HEK293 (cell line): ENCODE measurements at regions not wholly inside any gene's neighbourhood (a gene's known extent, or its start where the extent isn't known, plus 50 kb on each side); places are given as distances from the start of the nearest gene placed in this dataset.

Experiments used
- CTCF ChIP-seq: fragments of 450-650 bp; formaldehyde crosslinking; IDR thresholded peaks from 2 replicates; pipeline ENCODE4 v1.5.1; 2016; ENCODE audit warnings: missing biosample characterization, missing genetic modification characterization
- ZNF155 ChIP-seq: fragments of 450-650 bp; formaldehyde crosslinking; IDR thresholded peaks from 2 replicates; pipeline ENCODE4 v1.5.1; 2016; ENCODE audit warnings: missing biosample characterization, missing genetic modification characterization
- ZNF223 ChIP-seq: fragments of 450-650 bp; formaldehyde crosslinking; IDR thresholded peaks from 2 replicates; pipeline ENCODE4 v1.5.1; 2016; ENCODE audit warnings: missing biosample characterization, missing genetic modification characterization
- ZNF335 ChIP-seq: fragments of 450-650 bp; formaldehyde crosslinking; conservative IDR thresholded peaks from 2 replicates; pipeline ENCODE4 v1.5.1; 2016; ENCODE audit warnings: missing biosample characterization, missing genetic modification characterization
- ZNF341 ChIP-seq: fragments of 450-650 bp; formaldehyde crosslinking; IDR thresholded peaks from 2 replicates; pipeline ENCODE4; 2016; ENCODE audit warnings: low read depth, missing biosample characterization, missing genetic modification characterization
- ZNF677 ChIP-seq: fragments of 450-650 bp; IDR thresholded peaks from 2 replicates; pipeline ENCODE4 v1.5.0; 2018; ENCODE audit warnings: missing biosample characterization, mild to moderate bottlenecking, missing genetic modification characterization, moderate library complexity
- ZNF792 ChIP-seq: fragments of 450-650 bp; formaldehyde crosslinking; IDR thresholded peaks from 2 replicates; pipeline ENCODE4 v1.5.1; 2016; ENCODE audit warnings: missing biosample characterization, missing genetic modification characterization

- TF ChIP-seq ZNF223 (no peak), CTCF (tag by site-specific recombination) (no peak), ZNF335 (tag by site-specific recombination) (no peak), ZNF341 (no peak), ZNF792 (tag by site-specific recombination) (no peak), ZNF677 (tag by site-specific recombination) (no peak), ZNF155 (tag by site-specific recombination) (no peak)
Observed at GRCh38 chr10:89949496-89949895, 248.1 kb downstream of the KIF20B start.
